GM21717 (cell line): ENCODE measurements at regions not wholly inside any gene's neighbourhood (a gene's known extent, or its start where the extent isn't known, plus 50 kb on each side); places are given as distances from the start of the nearest gene placed in this dataset.

Experiments
- ATAC-seq: cut with Tn5 transposase; IDR thresholded peaks from one replicate; pipeline ENCODE4 v1.9.1; 2021; ENCODE audit warnings: mild to moderate bottlenecking, moderate library complexity; ENCODE audit not compliant: unreplicated experiment

- ATAC-seq, result no peak
Measured at GRCh38 chr2:81242501-81242900, 937.9 kb upstream of the LRRTM1 start.

- ATAC-seq, result no peak
Measured at GRCh38 chr2:81238462-81238861, 933.9 kb upstream of the LRRTM1 start.

GRCh38 chr2:81235601-81236000, 931.0 kb upstream of the LRRTM1 start:
- ATAC-seq, result no peak

- ATAC-seq, result no peak
Measured at GRCh38 chr2:81234711-81235110, 930.2 kb upstream of the LRRTM1 start.

- no peak for ATAC-seq
Measured at GRCh38 chr2:81225756-81226155, 921.2 kb upstream of the LRRTM1 start.

- no peak for ATAC-seq
Measured at GRCh38 chr2:81213598-81213997, 909.0 kb upstream of the LRRTM1 start.

- ATAC-seq, result no peak
Measured at GRCh38 chr2:81206216-81206615, 901.7 kb upstream of the LRRTM1 start.

GRCh38 chr2:81196933-81197628, 892.5 kb upstream of the LRRTM1 start:
- ATAC-seq, result no peak

- no peak for ATAC-seq
Measured at GRCh38 chr2:81196383-81196851, 891.9 kb upstream of the LRRTM1 start.

GRCh38 chr2:81195774-81196382, 891.3 kb upstream of the LRRTM1 start:
- ATAC-seq, result no peak

GRCh38 chr2:81195017-81195773, 890.6 kb upstream of the LRRTM1 start:
- no peak for ATAC-seq

GRCh38 chr2:81194581-81194980, 890.0 kb upstream of the LRRTM1 start:
- ATAC-seq, result no peak

GRCh38 chr2:81194176-81194575, 889.6 kb upstream of the LRRTM1 start:
- ATAC-seq, result no peak

- no peak for ATAC-seq
Measured at GRCh38 chr2:81181845-81182244, 877.3 kb upstream of the LRRTM1 start.

- ATAC-seq, result no peak
Measured at GRCh38 chr2:81171447-81171846, 866.9 kb upstream of the LRRTM1 start.

- no peak for ATAC-seq
Measured at GRCh38 chr2:81163583-81163982, 859.0 kb upstream of the LRRTM1 start.

- ATAC-seq, result no peak
Measured at GRCh38 chr2:81158505-81158904, 854.0 kb upstream of the LRRTM1 start.

GRCh38 chr2:81148323-81148722, 843.8 kb upstream of the LRRTM1 start:
- ATAC-seq, result no peak

- ATAC-seq, result no peak
Measured at GRCh38 chr2:81136296-81136695, 831.7 kb upstream of the LRRTM1 start.

- ATAC-seq, result no peak
Measured at GRCh38 chr2:81097361-81097760, 792.8 kb upstream of the LRRTM1 start.

- no peak for ATAC-seq
Measured at GRCh38 chr2:81093031-81093430, 788.5 kb upstream of the LRRTM1 start.

GRCh38 chr2:81087646-81088045, 783.1 kb upstream of the LRRTM1 start:
- no peak for ATAC-seq
